HepG2 (cell line): ENCODE measurements at regions not wholly inside any gene's neighbourhood (a gene's known extent, or its start where the extent isn't known, plus 50 kb on each side); places are given as distances from the start of the nearest gene placed in this dataset.

ENCODE experiments used
- ATAC-seq: fragments of 200-7000 bp; cut with Tn5 transposase; 3 replicates; pipeline ENCODE4 v1.9.1; 2020; ENCODE audit warnings: mild to moderate bottlenecking, moderate library complexity
- BruUV-seq: library from RNA; stranded (reverse); fragments of 400-500 nt; replicated peaks from 2 replicates; lab custom pipeline; 2021; lab: Mats Ljungman, UMichigan
- CTCF ChIA-PET: fragments of 300-600 bp; formaldehyde crosslinking; extraction: SDS; loops from one replicate; lab custom pipeline; 2021; ENCODE audit warnings: low total read pairs, inconsistent platforms, low intra/inter-chr PET ratio; lab: Yijun Ruan, JAX
- POLR2A ChIA-PET: fragments of 350-600 bp; sonication (Branson Sonifier 250); formaldehyde crosslinking; loops from one replicate; lab custom pipeline; 2020; ENCODE audit warnings: antibody characterized with exemption, inconsistent platforms; lab: Yijun Ruan, JAX
- DNase-seq: peaks from one replicate; pipeline ENCODE4 v3.0.0-alpha.2; 2015; ENCODE audit warnings: low spot score
- FAIRE-seq: peaks from 3 replicates; lab custom pipeline; 2011; peaks lifted over from hg19 to GRCh38; lab: Jason Lieb, UNC
- H2AFZ ChIP-seq: one replicate; pipeline ENCODE4 v1.6.1; 2011; ENCODE audit warnings: low read length, inconsistent platforms
- H3K27ac ChIP-seq: fragments of 300-600 bp; 3 replicates; pipeline ENCODE4 v1.8.0; 2011; ENCODE audit warnings: mixed run types, mild to moderate bottlenecking, mixed read lengths, low read length, inconsistent platforms; ENCODE audit not compliant: insufficient read depth; ENCODE audit errors: extremely low read length
- H3K27me3 ChIP-seq, 2 experiments: fragments of 200-600 bp in 1 of 2; 2 replicates in 1 of 2; 3 replicates in 1 of 2; pipeline versions ENCODE4 v1.6.0 to v1.8.0; 2011; ENCODE audit warnings: low read length in 2 of 2, mild to moderate bottlenecking in 2 of 2, moderate library complexity in 2 of 2, inconsistent platforms in 1 of 2; ENCODE audit not compliant: insufficient read depth in 2 of 2, control insufficient read depth in 1 of 2
- H3K36me3 ChIP-seq, 2 experiments: fragments of 200-600 bp in 1 of 2; replicated peaks in 1 of 2; 2 replicates in 1 of 2; 3 replicates in 1 of 2; pipeline versions ENCODE4 v1.5.1 to v1.8.0; 2011; ENCODE audit warnings: low read length in 2 of 2, inconsistent platforms in 1 of 2; ENCODE audit not compliant: insufficient read depth in 2 of 2, control insufficient read depth in 1 of 2
- H3K4me1 ChIP-seq: 2 replicates; pipeline ENCODE4 v1.5.1; 2012; ENCODE audit warnings: low read length, inconsistent platforms; ENCODE audit not compliant: insufficient read depth
- H3K4me2 ChIP-seq: 2 replicates; pipeline ENCODE4 v1.6.0; 2011; ENCODE audit warnings: low read depth, low read length, inconsistent platforms
- H3K4me3 ChIP-seq, 3 experiments: fragments of 200-600 bp in 1 of 3; sonication (generic), shearing (Covaris generic) in 1 of 3; replicated peaks in 1 of 3; 2 replicates each; pipeline ENCODE4 v1.5.1; 2011 to 2016; ENCODE audit warnings: low read length in 3 of 3, inconsistent platforms in 2 of 3, low read depth in 2 of 3, mild to moderate bottlenecking in 2 of 3, control low read depth in 1 of 3, mixed read lengths in 1 of 3; ENCODE audit not compliant: insufficient read depth in 1 of 3
- H3K79me2 ChIP-seq: one replicate; pipeline ENCODE4 v1.6.1; 2011; ENCODE audit warnings: low read length, inconsistent platforms; ENCODE audit not compliant: insufficient read depth
- H3K9ac ChIP-seq: 2 replicates; pipeline ENCODE4 v1.6.0; 2011; ENCODE audit warnings: mild to moderate bottlenecking, low read depth, low read length, inconsistent platforms; ENCODE audit not compliant: insufficient read depth
- H3K9me3 ChIP-seq: 2 replicates; pipeline ENCODE4 v1.5.1; 2012; ENCODE audit warnings: mild to moderate bottlenecking, low read length
- H4K20me1 ChIP-seq: 2 replicates; pipeline ENCODE4 v1.6.0; 2011; ENCODE audit warnings: inconsistent platforms, mild to moderate bottlenecking, low read length, moderate library complexity; ENCODE audit not compliant: insufficient read depth
- FOXA3 ChIP-seq: IDR thresholded peaks from 2 replicates; pipeline ENCODE4 v1.6.1; 2016; ENCODE audit warnings: missing genetic modification reagents, missing compliant biosample characterization
- HNF4A ChIP-seq: sonication (generic); formaldehyde crosslinking; IDR thresholded peaks from 2 replicates; pipeline ENCODE4 v1.4.0; 2020; ENCODE audit warnings: missing genetic modification reagents
- IRF2 ChIP-seq: IDR thresholded peaks from 2 replicates; pipeline ENCODE4 v1.6.1; 2018; ENCODE audit warnings: missing genetic modification reagents, missing compliant biosample characterization
- KLF6 ChIP-seq: IDR thresholded peaks from 2 replicates; pipeline ENCODE4 v1.8.0; 2016; ENCODE audit warnings: missing biosample characterization, missing genetic modification reagents
- KLF9 ChIP-seq: IDR thresholded peaks from 2 replicates; pipeline ENCODE4 v1.6.1; 2016; ENCODE audit warnings: low read depth
- MAFF ChIP-seq: IDR thresholded peaks from 2 replicates; pipeline ENCODE4 v1.6.1; 2011; ENCODE audit warnings: low read depth, low read length, improper control_type of control experiment
- MAFK ChIP-seq, 2 experiments: IDR thresholded peaks in 1 of 2; conservative IDR thresholded peaks in 1 of 2; 2 replicates each; pipeline ENCODE4 v1.6.1; 2011; ENCODE audit warnings: improper control_type of control experiment in 2 of 2, low read length in 2 of 2
- RNF219 ChIP-seq: sonication (generic); formaldehyde crosslinking; IDR thresholded peaks from 2 replicates; pipeline ENCODE4 v1.5.0; 2020; ENCODE audit warnings: mild to moderate bottlenecking, missing genetic modification reagents
- SETDB1 ChIP-seq: sonication (generic); formaldehyde crosslinking; IDR thresholded peaks from 2 replicates; pipeline ENCODE4 v1.5.1; 2020; ENCODE audit warnings: missing genetic modification reagents, mild to moderate bottlenecking, borderline replicate concordance
- STAT5B ChIP-seq: sonication (generic); formaldehyde crosslinking; IDR thresholded peaks from 2 replicates; pipeline ENCODE4 v1.4.0; 2020; ENCODE audit warnings: missing genetic modification reagents
- ZBED4 ChIP-seq: sonication (generic); formaldehyde crosslinking; IDR thresholded peaks from 2 replicates; pipeline ENCODE4 v1.4.0; 2020; ENCODE audit warnings: missing genetic modification reagents, borderline replicate concordance
- ZFAT ChIP-seq: sonication (generic); formaldehyde crosslinking; conservative IDR thresholded peaks from 2 replicates; pipeline ENCODE4 v1.8.1; 2023; ENCODE audit warnings: missing genetic modification reagents, inconsistent platforms
- ZFP36L1 ChIP-seq: sonication (generic); formaldehyde crosslinking; IDR thresholded peaks from 2 replicates; pipeline ENCODE4 v1.8.0; 2022; ENCODE audit warnings: mild to moderate bottlenecking, missing genetic modification reagents, moderate library complexity
- ZNF496 ChIP-seq: sonication (generic); formaldehyde crosslinking; IDR thresholded peaks from 2 replicates; pipeline ENCODE4 v1.8.1; 2023; ENCODE audit warnings: mild to moderate bottlenecking, moderate library complexity, missing genetic modification reagents; ENCODE audit not compliant: insufficient replicate concordance
- ZNF543 ChIP-seq: sonication (generic); formaldehyde crosslinking; IDR thresholded peaks from 2 replicates; pipeline ENCODE4 v1.4.0; 2020; ENCODE audit warnings: mild to moderate bottlenecking, missing genetic modification reagents
- ZSCAN22 ChIP-seq: sonication (generic); formaldehyde crosslinking; IDR thresholded peaks from 2 replicates; pipeline ENCODE4 v1.4.0; 2020; ENCODE audit warnings: mild to moderate bottlenecking, missing genetic modification reagents
- WGBS: methylation state at CpG from one replicate; pipeline ENCODE4 v1.1.6; 2017; ENCODE audit warnings: low lambda C conversion rate; 5-methylcytosine and 5-hydroxymethylcytosine counted together
- in situ Hi-C: cut with HindIII; loops from 2 replicates; pipeline ENCODE4 v1.10.0; 2017; ENCODE audit warnings: low pct_unique_long_range_greater_than_20kb; ENCODE audit not compliant: extremely low pct_ligation_motif_present
- intact Hi-C: fragments of 100-400 bp; cut with micrococcal nuclease; formaldehyde crosslinking; loops from one replicate; pipeline ENCODE4 v1.10.0; 2022; ENCODE audit not compliant: unreplicated experiment

GRCh38 chr18:68566991-68567390, 147.9 kb downstream of the TMX3 start:
- Histone ChIP-seq H3K36me3 (no peaks in the 10 kb centered on the region), H2AFZ (no peak overlapping the region), H3K9me3 (no peaks in the 10 kb centered on the region), H3K79me2 (no peaks in the 10 kb centered on the region), H3K27ac (no peak overlapping the region), H3K4me3 (no peak overlapping the region), H3K9ac (no peak overlapping the region), H3K27me3 (no peaks in the 10 kb centered on the region), H4K20me1 (no peaks in the 10 kb centered on the region), H3K4me2 (no peak overlapping the region), H3K4me1 (no peaks in the 10 kb centered on the region)
- no peak for FAIRE-seq
- TF ChIP-seq MAFF (peak; percentile 82), MAFK (conservative IDR thresholded peaks at IDR 0.05 in 1 of 2, IDR thresholded peaks at IDR 0.05 in 1 of 2; ENCODE audit: low read length in 2 of 2) (peak; percentile 72 to 87), FOXA3 (CRISPR knock-in tag) (no peak)
- POLR2A ChIA-PET = no interaction called here
- whole genome bisulfite sequencing = 1% methylated on average over 2 of the region's 2 CpGs
- in situ Hi-C loops = no loop called here
- CTCF ChIA-PET = no interaction called here
- BruUV-seq = no TSS peak
- intact Hi-C loops = no loop called here
- no peak for DNase-seq
- ATAC-seq = no peak

GRCh38 chr18:68564961-68565360, 149.9 kb downstream of the TMX3 start:
- in situ Hi-C loops = no loop called here
- no peak for DNase-seq
- H3K4me1 ChIP-seq = no peaks in the 10 kb centered on the region
- TF ChIP-seq ZFP36L1 = no peak
- no peak for TF ChIP-seq RNF219 (CRISPR knock-in tag)
- no peak for TF ChIP-seq IRF2 (CRISPR knock-in tag)
- TF ChIP-seq ZNF496 (CRISPR knock-in tag) = no peak
- no peak for TF ChIP-seq KLF6
- no peak for TF ChIP-seq STAT5B (CRISPR knock-in tag)
- no peak for TF ChIP-seq ZFAT (CRISPR knock-in tag)
- TF ChIP-seq ZSCAN22 = no peak
- no peak for TF ChIP-seq ZBED4
- no peak for TF ChIP-seq HNF4A
- no peak for TF ChIP-seq KLF9
- TF ChIP-seq SETDB1 (CRISPR knock-in tag) = no peak
- TF ChIP-seq ZNF543 (CRISPR knock-in tag) = no peak

More at GRCh38 chr18:68564961-68565360, 149.9 kb downstream of the TMX3 start:
- no peak overlapping the region for H2AFZ ChIP-seq
- ChIA-PET POLR2A (no interaction called here), CTCF (no interaction called here)
- H3K36me3 ChIP-seq = no peaks in the 10 kb centered on the region
- WGBS = 36% methylated on average over 3 of the region's 3 CpGs
- intact Hi-C loops = no loop called here
- no TSS peak for BruUV-seq
- no peak overlapping the region for H3K9ac ChIP-seq
- H3K9me3 ChIP-seq = no peaks in the 10 kb centered on the region
- H3K79me2 ChIP-seq = no peaks in the 10 kb centered on the region
- FAIRE-seq (no peak), ATAC-seq (no peak)
- H3K4me3 ChIP-seq = no peak overlapping the region
- H3K27ac ChIP-seq = no peak overlapping the region
- H4K20me1 ChIP-seq = no peaks in the 10 kb centered on the region
- no peak overlapping the region for H3K4me2 ChIP-seq
- H3K27me3 ChIP-seq = no peaks in the 10 kb centered on the region
